Stimulated activated CD4-positive, alpha-beta T cell treated with anti-CD3 and anti-CD28 coated beads, Interleukin-15, amount 100 ng/mL, for 48 hours (primary cell): ENCODE measurements at regions not wholly inside any gene's neighbourhood (a gene's known extent, or its start where the extent isn't known, plus 50 kb on each side); places are given as distances from the start of the nearest gene placed in this dataset.
"Not testable (repeated sequence)": the region's sequence is repeated elsewhere in the genome, so short reads cannot be mapped to it uniquely, and the experiment has no call there.

Experiments used
- DNase-seq, 2 donors: peaks; one replicate each; pipeline ENCODE4 v3.0.0-alpha.2; 2020; ENCODE audit warnings: low read depth in 2 of 2

GRCh38 chr10:44008270-44008916, 359.7 kb upstream of the ZNF32 start:
- DNase-seq, result no peak

DNA sequence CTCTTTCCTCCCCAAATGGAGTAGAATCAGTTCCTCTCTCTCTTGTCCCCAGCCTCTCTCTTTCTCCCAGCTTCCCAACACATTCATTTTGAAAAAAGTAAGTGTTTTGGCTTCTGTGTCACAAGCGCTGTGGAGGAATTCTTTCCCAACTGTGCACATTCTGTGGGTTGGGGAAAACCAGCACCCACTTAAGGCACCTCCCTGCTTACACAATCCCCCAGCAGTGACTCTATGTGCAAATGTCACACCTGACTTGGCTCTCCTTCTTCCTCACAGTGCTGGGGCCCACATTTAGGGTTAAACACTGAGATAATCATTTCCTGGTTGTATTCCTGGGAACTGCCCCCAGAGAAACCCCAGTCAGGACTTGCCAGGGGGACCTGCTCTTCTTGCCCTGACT, 358.1 kb upstream of the ZNF32 start:
- DNase-seq, result no peak

- DNase-seq, result no peak
These were observed 357.1 kb upstream of the ZNF32 start for GRCh38 chr10:44005788-44006099.

DNA sequence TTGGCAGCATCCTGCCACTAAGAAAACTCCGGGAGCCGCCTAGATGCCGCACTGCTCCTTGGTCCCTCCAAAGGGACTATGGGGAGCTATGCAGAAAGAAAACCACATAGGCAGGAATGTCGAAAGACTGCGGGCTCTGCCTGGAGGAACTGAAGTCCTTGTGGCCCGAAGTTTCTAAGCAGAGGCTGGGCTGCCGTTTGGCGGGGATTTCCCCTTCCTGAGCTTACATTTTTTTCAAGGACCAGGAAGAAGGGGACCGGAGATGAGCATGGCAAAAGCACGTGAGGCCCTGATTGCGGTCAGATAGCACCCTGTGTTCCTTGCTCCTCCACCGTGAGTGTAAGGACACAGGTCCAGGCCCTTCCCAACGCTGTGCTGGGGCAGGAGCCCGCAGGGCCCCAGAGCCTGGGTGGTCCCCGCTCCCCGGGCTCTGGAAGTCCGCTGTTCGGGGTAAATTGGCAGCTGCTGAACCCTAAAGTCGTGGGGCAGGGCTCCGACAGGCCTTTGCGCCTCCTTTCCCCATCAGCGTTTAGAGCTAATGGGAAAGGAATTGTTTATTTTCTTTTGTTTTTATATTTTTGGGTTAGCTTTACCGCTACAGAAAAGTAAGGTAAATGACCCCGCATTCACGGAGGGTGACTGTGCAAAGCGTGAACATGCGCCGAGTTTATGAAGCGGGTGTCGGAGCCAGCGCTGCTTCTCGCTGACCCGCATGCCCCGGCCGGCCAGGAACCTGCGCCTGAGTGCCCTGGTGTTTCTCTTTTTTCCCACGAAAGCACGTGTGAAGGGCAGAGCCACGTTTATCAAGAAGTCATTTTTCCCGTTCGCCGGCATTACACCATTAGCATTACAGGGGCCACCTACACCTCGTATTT, 356.5 kb upstream of the ZNF32 start:
- no peak for DNase-seq

DNA sequence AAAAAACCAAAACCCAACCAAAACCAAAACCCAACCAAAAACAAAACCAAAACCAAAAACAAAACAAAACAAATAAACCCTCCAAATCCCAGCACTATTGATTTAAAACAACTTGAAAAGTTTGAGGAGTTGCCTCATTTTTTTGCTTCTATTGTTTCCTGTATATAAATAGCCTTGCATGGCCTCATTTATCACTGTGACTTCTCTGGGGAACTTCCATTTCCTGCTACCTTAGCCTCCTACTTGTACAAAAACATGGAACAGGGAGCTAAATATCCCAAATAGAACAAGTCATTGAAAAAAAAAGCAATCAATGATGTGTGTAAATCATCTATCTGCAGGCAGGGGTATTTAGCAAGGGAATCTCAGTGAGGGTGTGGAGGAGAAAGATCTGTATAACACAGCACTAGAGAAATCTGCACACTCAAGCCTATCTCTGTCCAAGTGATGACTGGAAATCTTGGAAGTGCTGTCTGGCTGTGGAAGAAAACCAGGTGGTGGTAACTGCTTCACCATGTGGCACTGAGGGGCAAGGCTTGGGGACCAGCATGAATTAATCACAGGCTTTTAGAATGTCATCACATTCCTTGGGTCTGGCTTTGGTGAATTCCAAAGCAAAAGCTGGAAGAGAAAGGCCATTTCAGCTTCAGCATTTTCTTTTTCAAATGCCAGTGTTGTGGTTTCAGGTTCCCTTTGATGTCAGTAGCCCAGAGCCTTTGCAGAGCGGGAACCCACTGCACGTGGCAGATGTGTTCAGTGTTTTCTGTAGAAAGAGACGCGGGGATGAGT, 349.5 kb upstream of the ZNF32 start:
- no peak for DNase-seq

DNA sequence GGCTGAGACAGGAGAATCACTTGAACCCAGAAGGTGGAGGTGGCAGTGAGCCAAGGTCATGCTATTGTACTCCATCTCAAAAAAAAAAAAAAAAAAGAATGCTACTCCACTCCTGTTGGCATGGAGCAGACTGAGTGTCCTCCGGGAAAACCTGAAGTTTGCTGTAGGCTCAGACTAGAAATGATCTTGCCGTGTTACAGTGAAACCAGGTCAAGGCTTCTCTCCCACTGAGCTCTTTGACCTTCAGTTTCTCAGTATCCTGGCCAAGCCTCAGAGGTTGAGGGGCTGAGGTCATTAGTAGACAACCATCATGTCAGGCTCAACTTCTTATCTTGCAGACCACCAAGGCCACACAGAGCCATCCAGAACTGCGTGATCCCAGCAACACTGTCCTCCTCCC, 348.6 kb upstream of the ZNF32 start:
- no peak for DNase-seq

DNA sequence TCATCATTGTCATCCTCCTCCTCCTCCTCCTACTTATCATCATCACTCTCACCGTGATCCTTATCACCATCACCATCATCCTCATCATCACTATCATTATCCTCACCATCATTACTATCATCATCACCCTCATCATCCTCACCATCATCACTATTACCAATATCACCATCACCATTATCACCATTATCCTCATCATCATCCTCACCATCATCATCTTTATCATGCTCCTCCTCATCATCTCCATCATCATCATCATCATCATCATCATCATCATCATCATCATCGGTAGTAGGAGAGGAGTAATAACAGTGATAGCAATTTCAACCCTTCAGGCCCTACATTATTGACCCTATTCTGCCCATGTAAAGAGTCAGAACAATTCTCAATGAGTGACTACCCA, 345.9 kb upstream of the ZNF32 start:
- DNase-seq, result no peak

- not testable (repeated sequence) for DNase-seq
These were observed 344.1 kb upstream of the ZNF32 start for GRCh38 chr10:43992816-43993215.

GRCh38 chr10:43986374-43986773, 337.7 kb upstream of the ZNF32 start:
- DNase-seq, result no peak

DNA sequence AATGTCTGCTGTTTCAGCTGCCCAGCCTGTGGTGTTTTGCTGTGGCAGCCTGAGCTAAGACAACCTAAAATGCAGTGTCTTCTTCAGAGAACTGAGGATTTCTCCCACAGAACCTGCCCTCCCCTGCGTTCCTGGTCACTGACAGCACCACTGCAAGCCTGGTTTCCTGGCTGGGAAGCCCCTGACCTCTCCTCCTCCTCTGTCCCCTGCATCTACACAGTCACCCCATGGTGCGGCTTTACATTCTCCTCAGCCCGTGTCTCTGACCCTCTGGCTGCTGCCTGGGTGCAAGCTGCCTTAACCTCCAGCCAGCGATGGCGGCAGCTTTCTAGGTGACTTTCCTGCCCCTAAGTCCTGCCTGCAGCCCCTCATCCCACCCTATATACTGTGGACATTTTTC, 337.3 kb upstream of the ZNF32 start:
- no peak for DNase-seq

- DNase-seq, result no peak
These were observed 335.2 kb upstream of the ZNF32 start for GRCh38 chr10:43983856-43984271.

DNA sequence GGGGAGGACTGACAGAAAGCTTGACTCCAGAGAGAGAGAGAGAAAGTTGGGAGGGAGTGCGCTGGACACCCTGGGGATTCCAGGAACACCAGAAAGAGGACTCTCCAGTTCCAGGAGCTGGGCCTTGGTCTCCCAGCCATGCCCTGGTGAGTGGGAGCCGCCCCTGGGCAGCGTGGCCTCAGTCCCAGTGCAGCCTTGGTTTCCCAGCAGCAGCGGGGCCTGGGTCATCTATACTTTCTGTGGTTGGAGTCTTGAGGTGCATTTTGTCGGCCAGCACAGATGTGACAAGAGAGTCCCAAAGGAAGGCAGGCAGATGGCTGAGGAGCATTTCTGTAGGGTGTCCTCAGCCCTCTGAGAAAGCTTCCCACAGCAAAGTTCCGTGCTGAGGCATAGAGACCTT, 334.7 kb upstream of the ZNF32 start:
- no peak for DNase-seq

GRCh38 chr10:43982250-43982649, 333.6 kb upstream of the ZNF32 start:
- no peak for DNase-seq

DNA sequence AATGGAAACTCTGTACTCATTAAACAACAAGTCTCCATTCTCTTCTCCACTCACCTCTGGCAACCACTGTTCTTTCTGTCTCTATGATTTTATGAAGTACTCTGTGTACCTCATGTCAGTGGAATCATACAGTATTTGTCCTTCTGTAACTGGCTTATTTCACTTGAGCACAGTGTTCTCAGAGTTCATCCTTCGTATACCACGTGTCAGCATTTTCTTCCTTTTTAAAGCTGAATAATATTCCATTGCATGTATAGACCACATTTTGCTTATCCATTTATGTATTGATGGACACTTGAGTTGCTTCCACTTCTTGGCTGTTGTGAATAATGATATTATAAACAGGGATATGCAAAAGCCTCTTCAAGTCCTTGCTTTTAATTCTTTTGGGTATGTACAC, 333.0 kb upstream of the ZNF32 start:
- DNase-seq, result no peak

- no peak for DNase-seq
These were observed 332.6 kb upstream of the ZNF32 start for GRCh38 chr10:43981232-43981631.

DNA sequence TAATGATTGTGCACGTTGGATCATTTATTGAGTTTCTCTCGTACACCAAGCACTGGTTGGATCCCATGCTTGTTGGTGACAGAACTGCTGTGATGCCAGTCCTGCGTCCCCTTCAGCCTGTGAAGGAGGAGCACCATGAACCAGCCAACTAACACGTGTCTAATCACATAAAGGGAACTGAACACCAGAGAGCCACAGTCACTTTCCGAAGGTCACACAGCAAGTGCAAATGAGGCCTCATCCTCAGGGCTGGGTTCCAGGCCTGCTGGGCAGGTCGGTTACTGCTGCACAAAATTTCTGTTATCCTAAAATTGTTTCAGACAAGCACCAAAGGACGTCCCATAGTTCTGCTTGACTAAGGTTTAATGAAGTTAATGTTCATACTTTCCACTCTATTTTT, 332.0 kb upstream of the ZNF32 start:
- no peak for DNase-seq

- no peak for DNase-seq
These were observed 331.6 kb upstream of the ZNF32 start for GRCh38 chr10:43980313-43980712.

DNA sequence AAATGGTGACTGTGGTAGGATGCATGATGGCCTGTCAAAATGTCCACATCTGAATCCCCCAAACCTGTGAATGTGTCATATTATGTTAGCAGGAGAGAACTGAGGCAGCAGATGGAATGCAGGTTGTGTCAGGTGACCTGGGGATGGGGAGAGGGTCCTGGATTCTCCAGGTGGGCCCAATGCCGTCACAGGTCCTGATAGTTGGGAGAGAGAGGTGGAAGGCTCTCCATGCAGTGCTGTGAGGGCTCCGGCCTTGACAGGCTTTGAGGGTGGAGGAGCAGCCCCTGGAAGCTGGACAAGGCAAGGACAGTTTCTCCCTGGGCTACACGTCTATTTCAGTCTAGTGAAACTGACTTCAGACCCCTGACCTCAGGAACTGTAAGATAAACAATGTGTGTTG, 330.9 kb upstream of the ZNF32 start:
- no peak for DNase-seq

GRCh38 chr10:43978936-43979335, 330.3 kb upstream of the ZNF32 start:
- DNase-seq, result no peak

GRCh38 chr10:43978091-43978490, 329.4 kb upstream of the ZNF32 start:
- no peak for DNase-seq

GRCh38 chr10:43976292-43976691, 327.6 kb upstream of the ZNF32 start:
- DNase-seq, result no peak

DNA sequence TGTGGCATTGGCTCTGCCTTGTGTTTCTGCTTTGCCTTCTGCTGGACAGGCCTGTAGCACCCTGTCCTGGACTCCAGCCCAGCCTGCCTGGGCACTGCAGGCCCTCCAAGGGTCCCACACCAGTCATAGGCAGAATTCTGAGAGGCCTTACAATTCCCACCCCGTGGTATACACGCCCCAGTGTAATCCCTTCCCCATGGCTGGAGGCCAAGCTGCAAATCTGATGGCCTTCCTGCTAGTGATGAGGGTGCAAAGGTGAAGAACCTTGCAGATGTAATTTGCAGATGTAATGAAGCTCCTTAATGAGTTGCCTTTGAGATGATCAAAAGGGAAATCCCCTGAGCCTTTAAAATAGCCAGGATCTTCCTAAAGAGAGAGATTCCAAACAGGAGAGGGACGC, 325.1 kb upstream of the ZNF32 start:
- no peak for DNase-seq
